GM23338 (cell line): ENCODE measurements at regions not wholly inside any gene's neighbourhood (a gene's known extent, or its start where the extent isn't known, plus 50 kb on each side); places are given as distances from the start of the nearest gene placed in this dataset.

Experiments used
- ATAC-seq: fragments of 200-7000 bp; cut with Tn5 transposase; 3 replicates; pipeline ENCODE4 v1.9.1; 2020
- DNase-seq: peaks from one replicate; pipeline ENCODE4 v3.0.0-alpha.2; 2015; ENCODE audit warnings: low spot score
- H2AFZ ChIP-seq: fragments of 200-600 bp; sonication (generic); 2 replicates; pipeline ENCODE4 v1.8.0; 2016; ENCODE audit warnings: antibody characterized with exemption, mild to moderate bottlenecking, moderate library complexity
- H3F3A ChIP-seq: fragments of 200-600 bp; sonication (generic); replicated peaks from 2 replicates; pipeline ENCODE4 v1.8.0; 2017; ENCODE audit warnings: antibody characterized with exemption, mixed run types, low read depth
- H3K27ac ChIP-seq: fragments of 200-600 bp; sonication (generic); 2 replicates; pipeline ENCODE4 v1.6.1; 2016; ENCODE audit warnings: low read depth
- H3K27me3 ChIP-seq: fragments of 200-600 bp; sonication (generic); 2 replicates; pipeline ENCODE4 v1.8.0; 2016; ENCODE audit warnings: mild to moderate bottlenecking, mixed run types, moderate library complexity; ENCODE audit not compliant: insufficient read depth
- H3K36me3 ChIP-seq: fragments of 200-600 bp; sonication (generic); 2 replicates; pipeline ENCODE4 v1.8.0; 2016; ENCODE audit warnings: mild to moderate bottlenecking; ENCODE audit not compliant: insufficient read depth
- H3K4me1 ChIP-seq: fragments of 200-600 bp; sonication (generic); 2 replicates; pipeline ENCODE4 v1.8.0; 2016; ENCODE audit warnings: mild to moderate bottlenecking, moderate library complexity; ENCODE audit not compliant: insufficient read depth
- H3K4me2 ChIP-seq: fragments of 200-600 bp; sonication (generic); 2 replicates; pipeline ENCODE4 v1.7.1; 2017; ENCODE audit warnings: mixed run types
- H3K4me3 ChIP-seq: fragments of 200-600 bp; sonication (generic); 2 replicates; pipeline ENCODE4 v1.6.1; 2016; ENCODE audit warnings: mixed run types
- H3K79me2 ChIP-seq: fragments of 200-600 bp; sonication (generic); replicated peaks from 2 replicates; pipeline ENCODE4 v1.8.0; 2017; ENCODE audit warnings: mild to moderate bottlenecking; ENCODE audit not compliant: insufficient read depth
- H3K9me2 ChIP-seq: fragments of 200-600 bp; sonication (generic); 2 replicates; pipeline ENCODE4 v1.8.0; 2017; ENCODE audit not compliant: insufficient read depth
- H4K20me1 ChIP-seq: fragments of 200-600 bp; sonication (generic); replicated peaks from 2 replicates; pipeline ENCODE4 v1.8.0; 2017; ENCODE audit warnings: mild to moderate bottlenecking; ENCODE audit not compliant: insufficient read depth
- H3K27ac Mint-ChIP-seq: 2 replicates; pipeline ENCODE4 v1.8.0; 2020; ENCODE audit warnings: inconsistent platforms, mild to moderate bottlenecking, moderate library complexity, mixed read lengths
- H3K27me3 Mint-ChIP-seq: 3 replicates; pipeline ENCODE4 v1.8.0; 2022; ENCODE audit warnings: low read depth, mild to moderate bottlenecking, moderate library complexity, mixed read lengths, inconsistent platforms; ENCODE audit not compliant: insufficient read depth, poor library complexity
- H3K36me3 Mint-ChIP-seq: 3 replicates; pipeline ENCODE4 v1.8.0; 2021; ENCODE audit warnings: low read depth, mild to moderate bottlenecking, inconsistent platforms, moderate library complexity, mixed read lengths
- H3K4me1 Mint-ChIP-seq: 3 replicates; pipeline ENCODE4 v1.8.0; 2020; ENCODE audit warnings: mild to moderate bottlenecking, inconsistent platforms, mixed read lengths
- H3K4me3 Mint-ChIP-seq: 3 replicates; pipeline ENCODE4 v1.8.0; 2021; ENCODE audit warnings: moderate library complexity, mild to moderate bottlenecking, inconsistent platforms, mixed read lengths
- H3K9me3 Mint-ChIP-seq: 3 replicates; pipeline ENCODE4 v1.8.0; 2020; ENCODE audit warnings: moderate library complexity, mild to moderate bottlenecking, inconsistent platforms, mixed read lengths
- CREB1 ChIP-seq: fragments of 250-450 bp; sonication (Bioruptor Pico); IDR thresholded peaks from 2 replicates; pipeline ENCODE4 v1.5.0; 2020; ENCODE audit warnings: low read depth, mild to moderate bottlenecking, moderate library complexity
- EZH2phosphoT487 ChIP-seq: fragments of 200-600 bp; sonication (generic); IDR thresholded peaks from one replicate; pipeline ENCODE4 v1.8.1; 2018; ENCODE audit warnings: antibody characterized with exemption; ENCODE audit not compliant: unreplicated experiment
- NANOG ChIP-seq: IDR thresholded peaks from 2 replicates; pipeline ENCODE4 v1.6.1; 2016; ENCODE audit warnings: antibody characterized with exemption, borderline replicate concordance
- POLR2AphosphoS5 ChIP-seq: IDR thresholded peaks from 2 replicates; pipeline ENCODE4 v1.6.1; 2016; ENCODE audit warnings: antibody characterized with exemption, low read depth
- STAT1 ChIP-seq: IDR thresholded peaks from one replicate; pipeline ENCODE4 v1.6.1; 2016; ENCODE audit warnings: antibody characterized with exemption; ENCODE audit not compliant: unreplicated experiment
- ZNF114 ChIP-seq: fragments of 250-450 bp; sonication (Bioruptor Pico); IDR thresholded peaks from 2 replicates; pipeline ENCODE4 v1.5.0; 2020; ENCODE audit warnings: mild to moderate bottlenecking, moderate library complexity
- ZNF331 ChIP-seq: fragments of 250-450 bp; sonication (Bioruptor Pico); IDR thresholded peaks from 2 replicates; pipeline ENCODE4 v1.5.0; 2020; ENCODE audit warnings: low read depth, mild to moderate bottlenecking, moderate library complexity
- ZNF462 ChIP-seq: fragments of 250-450 bp; sonication (Bioruptor Pico); IDR thresholded peaks from 2 replicates; pipeline ENCODE4 v1.5.0; 2020; ENCODE audit warnings: mild to moderate bottlenecking, moderate library complexity

- H3K4me1 Mint-ChIP-seq: no peaks in the 10 kb centered on the region
- no peaks in the 10 kb centered on the region for H3K9me3 Mint-ChIP-seq
- no peaks in the 10 kb centered on the region for H3K27me3 Mint-ChIP-seq
- no peaks in the 10 kb centered on the region for H3K27me3 ChIP-seq
- no peaks in the 10 kb centered on the region for H3K79me2 ChIP-seq
- H3K27ac ChIP-seq: no peak overlapping the region
- no peak overlapping the region for H3K4me2 ChIP-seq
- H2AFZ ChIP-seq: no peak overlapping the region
- no peak overlapping the region for H3K27ac Mint-ChIP-seq
- no peak for DNase-seq
- H4K20me1 ChIP-seq: no peaks in the 10 kb centered on the region
- H3K36me3 Mint-ChIP-seq: no peaks in the 10 kb centered on the region
- H3K4me3 Mint-ChIP-seq: no peak overlapping the region
- no peak overlapping the region for H3K4me3 ChIP-seq
- H3F3A ChIP-seq: no peaks in the 10 kb centered on the region
- H3K36me3 ChIP-seq: no peaks in the 10 kb centered on the region
- TF ChIP-seq ZNF462 (CRISPR knock-in tag) (no peak), ZNF331 (CRISPR knock-in tag) (no peak)
- ATAC-seq: no peak
- no peaks in the 10 kb centered on the region for H3K4me1 ChIP-seq
- no peaks in the 10 kb centered on the region for H3K9me2 ChIP-seq
Measured at GRCh38 chr18:44067186-44067585, 613.5 kb upstream of the SETBP1 start.

GRCh38 chr18:44075038-44075437 lies 605.6 kb upstream of the SETBP1 start:
- Mint-ChIP-seq H3K4me1 (no peaks in the 10 kb centered on the region), H3K4me3 (no peak overlapping the region), H3K36me3 (no peaks in the 10 kb centered on the region), H3K9me3 (no peaks in the 10 kb centered on the region), H3K27me3 (no peaks in the 10 kb centered on the region), H3K27ac (no peak overlapping the region)
- Histone ChIP-seq H2AFZ (no peak overlapping the region), H4K20me1 (no peaks in the 10 kb centered on the region), H3K36me3 (no peaks in the 10 kb centered on the region), H3F3A (no peaks in the 10 kb centered on the region), H3K79me2 (no peaks in the 10 kb centered on the region), H3K4me2 (no peak overlapping the region), H3K4me3 (no peak overlapping the region), H3K27ac (no peak overlapping the region), H3K4me1 (no peaks in the 10 kb centered on the region), H3K27me3 (no peaks in the 10 kb centered on the region), H3K9me2 (no peaks in the 10 kb centered on the region; the same call in 1 of the 2 replicates)
- no peak for DNase-seq
- no peak for ATAC-seq
- TF ChIP-seq POLR2AphosphoS5 (no peak), NANOG (no peak), ZNF462 (CRISPR knock-in tag) (no peak), ZNF114 (no peak), CREB1 (CRISPR knock-in tag) (no peak), EZH2phosphoT487 (no peak), STAT1 (no peak)
